HG02678 (cell line): ENCODE measurements at regions not wholly inside any gene's neighbourhood (a gene's known extent, or its start where the extent isn't known, plus 50 kb on each side); places are given as distances from the start of the nearest gene placed in this dataset.
A peak's percentile ranks its signal among the peaks of the same experiment; 100 is the strongest.
"Not testable (repeated sequence)": the region's sequence is repeated elsewhere in the genome, so short reads cannot be mapped to it uniquely, and the experiment has no call there.

ENCODE experiments used
- ATAC-seq: cut with Tn5 transposase; IDR thresholded peaks from one replicate; pipeline ENCODE4 v1.9.1; 2021; ENCODE audit warnings: mild to moderate bottlenecking, moderate library complexity; ENCODE audit not compliant: unreplicated experiment

DNA sequence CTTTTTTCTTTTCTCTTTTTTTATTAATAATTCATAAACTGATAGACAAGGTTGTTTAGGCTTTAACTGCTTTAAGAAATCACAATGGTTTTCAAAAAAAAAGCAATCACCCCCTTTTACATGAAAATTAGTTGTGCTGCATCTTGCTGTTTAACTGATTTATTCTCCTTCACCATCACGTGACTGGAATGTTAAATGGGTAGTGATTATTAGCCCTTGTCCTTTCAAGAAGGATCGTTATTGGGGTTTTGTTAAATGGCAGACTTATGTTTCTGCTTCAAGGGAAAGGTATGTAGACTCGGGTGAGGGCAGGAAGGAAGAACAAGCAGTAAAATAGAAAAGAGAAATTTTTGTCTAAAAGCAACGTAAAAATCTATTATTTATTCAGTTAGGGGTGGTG, 175.6 kb upstream of the TLE4 start:
- no peak for ATAC-seq

DNA sequence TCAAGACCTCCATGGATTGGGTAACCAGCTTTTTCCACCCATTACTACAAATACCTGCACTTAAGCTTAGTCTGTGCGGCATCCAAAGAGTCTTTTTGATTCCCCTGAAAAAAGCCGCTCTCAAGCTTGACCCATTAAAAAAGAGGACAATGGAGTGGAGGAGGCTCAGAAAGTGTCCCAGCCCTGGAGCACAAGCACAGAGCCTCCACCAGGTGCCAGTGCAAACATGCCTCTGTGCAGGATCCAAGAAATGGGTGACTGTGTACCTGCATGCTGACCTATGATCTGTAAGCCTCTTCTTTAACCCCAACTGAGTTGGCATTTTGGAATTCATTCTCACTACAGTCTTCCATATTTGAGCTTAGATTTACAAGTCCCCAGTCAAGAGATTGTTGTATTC, 168.3 kb upstream of the TLE4 start:
- ATAC-seq: no peak

- peak; percentile 4 for ATAC-seq
These were observed 163.6 kb upstream of the TLE4 start for GRCh38 chr9:79408200-79408599.

DNA sequence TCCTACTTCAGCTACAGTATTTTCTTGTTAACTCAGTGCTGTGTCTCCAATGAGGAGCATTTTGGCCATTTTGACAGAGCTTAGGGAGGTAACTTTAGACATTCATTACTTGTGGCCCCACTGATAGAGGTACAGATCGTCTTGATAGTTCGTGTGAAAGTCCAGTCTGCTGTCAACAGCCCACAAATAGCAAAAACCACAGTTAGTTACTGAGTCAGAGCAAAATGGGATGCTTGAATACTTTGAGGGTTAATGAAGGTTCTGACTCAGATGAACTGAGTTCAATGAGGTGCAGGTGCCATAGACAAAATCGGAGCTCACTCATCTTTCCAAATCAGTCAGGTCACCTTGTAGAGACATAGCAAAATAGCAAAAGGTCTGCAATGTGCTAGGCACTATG, 163.1 kb upstream of the TLE4 start:
- peak; percentile 55 for ATAC-seq

DNA sequence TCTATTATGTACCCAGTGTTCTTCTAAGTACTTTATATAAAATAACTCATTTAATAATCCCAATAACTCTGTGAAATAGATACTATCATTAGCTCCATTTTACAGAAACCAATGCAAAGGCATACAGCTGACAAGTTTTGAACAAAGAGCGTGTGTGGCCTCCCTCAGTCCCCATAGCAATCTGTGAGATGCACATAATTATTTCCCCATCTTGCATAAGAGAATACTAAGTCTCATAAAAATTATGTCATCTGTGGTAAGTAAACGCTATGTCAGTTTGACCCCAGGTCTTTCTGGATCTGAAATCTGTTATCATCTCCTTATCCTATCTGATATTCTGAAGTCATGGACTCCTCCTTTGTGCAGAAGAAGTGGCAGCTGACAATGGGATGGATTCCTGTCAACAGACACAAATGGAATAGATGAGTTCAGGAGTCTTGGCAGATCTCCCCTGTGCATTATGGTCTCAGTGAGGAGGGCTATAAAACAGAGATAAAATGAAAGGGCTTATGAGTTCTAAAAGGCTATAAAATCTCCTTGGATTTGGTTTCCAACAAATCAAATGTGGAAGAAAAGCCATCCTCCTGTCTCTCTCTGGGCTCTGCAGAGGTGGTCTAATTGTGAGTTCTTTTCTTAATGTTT, 162.5 kb upstream of the TLE4 start:
- ATAC-seq: no peak

GRCh38 chr9:79425840-79426239, 145.9 kb upstream of the TLE4 start:
- no peak for ATAC-seq

DNA sequence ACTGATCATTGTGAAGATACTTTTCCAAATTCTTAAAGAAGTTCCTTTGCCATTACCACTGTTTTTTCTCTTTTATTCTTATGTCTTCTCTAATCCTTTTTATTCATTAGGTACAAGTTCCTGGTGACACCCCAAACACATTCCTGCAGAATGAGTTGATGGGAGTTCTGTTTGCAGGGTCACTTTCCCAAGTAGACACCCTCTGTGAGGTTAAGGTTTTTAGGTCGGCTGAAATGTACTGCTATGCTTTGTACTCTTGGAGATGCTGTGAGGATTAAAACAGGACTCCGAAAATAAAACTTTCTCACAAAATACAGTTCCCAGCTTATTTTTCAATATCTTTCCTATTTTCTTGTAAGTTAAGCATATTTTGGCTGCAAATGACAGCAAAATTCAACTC, 143.3 kb upstream of the TLE4 start:
- ATAC-seq: no peak

DNA sequence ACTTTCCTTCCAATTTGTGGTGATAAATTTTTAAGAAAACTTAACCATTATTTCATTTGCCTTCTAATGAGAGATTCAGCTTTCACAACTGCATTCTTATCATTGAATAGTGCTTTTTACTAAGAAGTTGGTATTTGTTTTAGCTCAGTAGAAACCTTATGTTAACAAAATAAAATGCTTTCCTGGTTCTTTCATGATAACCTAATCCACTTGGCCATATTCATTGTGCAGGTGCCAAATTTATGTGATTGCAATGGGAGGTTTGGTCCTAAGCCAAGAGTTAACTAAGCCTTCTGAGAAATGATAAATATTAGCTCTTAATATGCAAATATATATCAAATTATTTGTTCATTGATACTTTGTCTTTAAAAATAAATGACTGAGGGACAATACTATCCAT, 141.1 kb upstream of the TLE4 start:
- no peak for ATAC-seq

GRCh38 chr9:79431019-79431679, 140.6 kb upstream of the TLE4 start:
- ATAC-seq: no peak

DNA sequence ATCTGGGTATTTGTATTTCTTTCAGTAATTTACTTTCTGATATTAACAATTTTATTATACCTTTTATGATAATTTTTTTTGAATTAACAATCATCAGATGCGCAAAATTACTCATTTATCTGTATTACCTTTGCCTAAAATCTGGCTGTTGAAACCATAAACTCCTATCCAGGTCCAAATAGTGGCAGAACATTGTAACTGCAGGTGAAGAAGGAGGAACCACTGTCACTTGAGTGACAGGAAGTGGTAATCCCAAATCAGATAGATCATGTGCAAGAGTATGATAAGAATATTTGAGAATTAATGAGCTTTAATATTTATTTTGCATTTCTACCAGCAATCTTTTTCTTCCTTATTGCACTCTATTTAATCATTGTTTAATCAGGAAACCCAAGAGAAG, 139.3 kb upstream of the TLE4 start:
- no peak for ATAC-seq

- ATAC-seq: no peak
These were observed 138.1 kb upstream of the TLE4 start for GRCh38 chr9:79433703-79434102.

- ATAC-seq: not testable (repeated sequence)
These were observed 132.5 kb upstream of the TLE4 start for GRCh38 chr9:79439221-79439620.

GRCh38 chr9:79446523-79447307, 125.0 kb upstream of the TLE4 start:
- ATAC-seq: no peak

DNA sequence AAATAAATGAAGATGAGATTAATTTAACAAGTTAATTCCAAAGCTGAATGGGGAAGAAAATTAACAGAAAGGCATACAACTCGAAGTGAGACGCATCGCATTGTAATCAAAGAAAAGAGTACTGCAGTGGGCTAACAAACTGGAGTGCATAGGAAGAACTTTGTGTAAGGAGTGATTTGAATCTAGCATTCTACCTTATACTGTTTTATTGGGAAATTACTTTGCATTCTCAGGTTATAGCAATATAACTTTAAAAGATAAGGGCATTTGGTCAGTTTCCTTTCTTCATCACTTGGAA, 124.5 kb upstream of the TLE4 start:
- ATAC-seq: no peak

DNA sequence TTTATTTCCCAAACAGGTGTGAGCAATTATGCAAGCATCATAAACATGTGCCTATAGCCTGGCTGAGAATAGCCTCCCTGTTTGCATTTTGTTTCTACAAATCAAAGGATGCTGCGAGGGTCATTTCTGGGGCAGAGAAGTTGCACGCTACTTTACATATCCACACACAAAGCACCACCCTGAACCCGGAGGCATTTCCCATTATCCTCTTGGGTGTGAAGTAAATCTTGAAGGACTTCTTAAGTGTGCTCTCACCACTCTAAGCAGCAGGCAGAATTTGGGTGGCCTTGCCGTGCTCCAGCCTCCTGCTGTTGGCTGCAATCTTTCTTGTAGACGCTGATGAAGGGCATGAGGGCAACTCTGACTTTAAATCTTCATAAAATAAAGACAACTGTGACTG, 124.0 kb upstream of the TLE4 start:
- no peak for ATAC-seq

DNA sequence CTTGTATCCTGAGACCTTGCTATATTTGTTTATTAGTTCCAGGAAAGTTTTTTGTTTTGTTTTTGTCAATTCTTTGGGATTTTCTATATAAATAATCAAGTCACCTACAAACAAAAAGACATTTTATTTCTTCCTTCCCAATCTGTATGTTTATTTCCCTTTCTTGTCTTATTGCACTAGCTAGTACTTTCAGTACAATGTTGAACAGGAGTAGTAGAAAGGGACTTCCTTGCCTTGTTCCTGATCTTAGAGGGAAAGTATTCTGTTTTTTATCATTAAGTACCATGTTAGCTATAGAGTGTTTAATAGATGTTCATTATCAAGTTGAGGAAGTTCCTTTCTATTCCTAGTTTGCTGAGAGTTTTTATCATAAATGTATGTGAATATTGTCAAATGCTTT, 119.5 kb upstream of the TLE4 start:
- no peak for ATAC-seq

GRCh38 chr9:79461712-79462111, 110.1 kb upstream of the TLE4 start:
- no peak for ATAC-seq

- no peak for ATAC-seq
These were observed 106.6 kb upstream of the TLE4 start for GRCh38 chr9:79465156-79465555.

DNA sequence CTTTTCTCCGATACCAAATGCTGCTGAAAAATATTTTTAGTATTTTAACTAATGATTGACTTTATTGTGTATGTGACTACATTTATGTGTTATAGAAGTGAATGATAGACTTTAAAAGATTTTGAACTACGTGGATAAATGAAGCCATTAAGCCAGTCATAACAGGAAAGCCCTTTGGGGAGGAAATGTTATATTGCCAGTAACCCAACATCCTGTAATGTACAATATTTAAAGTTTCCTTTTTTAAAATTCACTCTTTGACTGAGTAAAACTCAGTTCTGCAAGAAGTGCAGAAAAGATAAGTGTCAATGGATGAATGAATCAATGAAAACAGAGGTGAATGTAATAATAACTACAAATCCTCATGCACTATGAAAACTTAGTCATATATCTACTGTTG, 102.6 kb upstream of the TLE4 start:
- ATAC-seq: no peak

DNA sequence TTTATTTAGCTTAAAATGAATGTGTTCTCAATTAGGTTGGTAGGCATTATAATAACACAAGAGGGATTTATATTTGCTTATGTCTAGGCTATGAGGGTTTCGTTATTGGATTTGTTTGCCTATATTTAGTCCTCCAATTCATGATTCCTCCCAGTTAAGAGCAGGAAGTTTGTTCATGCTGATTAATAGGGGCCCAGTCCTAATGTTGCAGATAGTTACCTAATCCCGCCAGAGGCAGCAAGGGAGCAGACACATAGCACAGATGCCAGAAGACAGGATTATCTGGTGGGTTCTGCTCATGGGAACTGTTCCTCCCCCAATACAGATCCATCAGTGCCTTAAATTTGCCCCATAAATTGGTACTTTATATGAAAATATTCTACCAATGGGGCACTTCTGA, 100.8 kb upstream of the TLE4 start:
- no peak for ATAC-seq

DNA sequence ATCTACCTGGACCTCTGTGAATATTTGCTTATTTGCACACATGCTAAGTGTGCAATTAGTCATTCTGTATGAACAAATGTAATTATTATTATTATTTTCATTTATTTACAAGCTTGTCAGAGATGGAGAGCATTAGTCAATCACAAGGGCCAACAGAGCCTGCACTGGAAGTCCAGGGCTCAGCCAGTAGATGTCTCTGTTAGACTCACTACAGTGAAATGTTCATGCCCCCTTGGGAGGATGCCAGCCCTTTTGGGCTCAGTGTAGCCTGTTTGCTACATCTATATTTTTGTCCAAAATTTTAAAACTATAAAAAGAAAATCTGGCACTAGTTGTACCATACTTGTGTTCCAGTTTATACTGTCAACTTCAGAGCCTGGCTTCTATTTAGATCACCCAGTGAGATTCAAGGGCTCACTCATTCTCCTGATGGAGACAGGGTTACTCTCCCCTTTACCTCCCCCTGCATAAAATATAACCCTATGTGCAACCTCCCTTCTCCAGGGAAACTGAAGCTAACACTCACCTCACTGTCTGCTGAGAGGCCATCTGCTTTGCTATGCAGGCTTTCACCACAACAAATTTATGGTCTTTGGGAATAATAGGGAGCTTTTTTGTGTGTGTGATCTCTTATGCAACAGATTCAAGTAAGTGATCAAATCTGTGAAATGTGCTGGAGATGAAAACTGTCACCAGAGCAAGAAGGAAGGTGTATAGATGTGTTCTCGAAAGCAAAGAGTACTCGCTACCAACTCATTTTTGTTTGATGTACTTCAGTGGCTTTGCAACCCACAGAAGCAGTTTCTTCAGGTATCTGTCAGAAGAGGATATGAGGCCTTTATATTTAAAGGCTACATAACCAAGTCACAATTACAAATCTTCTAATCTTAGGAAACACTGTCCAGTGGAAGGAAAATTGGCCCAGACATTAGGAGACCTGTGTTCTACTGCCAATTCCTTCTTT, 99.9 kb upstream of the TLE4 start:
- ATAC-seq: no peak
